ELF-1 (cell line): ENCODE measurements at regions not wholly inside any gene's neighbourhood (a gene's known extent, or its start where the extent isn't known, plus 50 kb on each side); places are given as distances from the start of the nearest gene placed in this dataset.

ENCODE experiments used
- DNase-seq: peaks from one replicate; pipeline ENCODE4 v3.0.0-alpha.2; 2016; ENCODE audit warnings: low read depth, low spot score

- no peak for DNase-seq
Measured at GRCh38 chr6:33923857-33924514, 120.2 kb upstream of the MLN start.

- DNase-seq: no peak
Measured at GRCh38 chr6:33921745-33922144, 117.9 kb upstream of the MLN start.

- DNase-seq: no peak
Measured at GRCh38 chr6:33918175-33918695, 114.4 kb upstream of the MLN start.

- DNase-seq: no peak
Measured at GRCh38 chr6:33915134-33915533, 111.3 kb upstream of the MLN start.

- no peak for DNase-seq
Measured at GRCh38 chr6:33914645-33915044, 110.8 kb upstream of the MLN start.

GRCh38 chr6:33912195-33912594 lies 108.4 kb upstream of the MLN start:
- no peak for DNase-seq

- no peak for DNase-seq
Measured at GRCh38 chr6:33911488-33911887, 107.7 kb upstream of the MLN start.

- DNase-seq: no peak
Measured at GRCh38 chr6:33910594-33910993, 106.8 kb upstream of the MLN start.

GRCh38 chr6:33909737-33910136 lies 105.9 kb upstream of the MLN start:
- no peak for DNase-seq

GRCh38 chr6:33908025-33908424 lies 104.2 kb upstream of the MLN start:
- no peak for DNase-seq

- DNase-seq: no peak
Measured at GRCh38 chr6:33907227-33907626, 103.4 kb upstream of the MLN start.

- DNase-seq: no peak
Measured at GRCh38 chr6:33906439-33906838, 102.6 kb upstream of the MLN start.

- no peak for DNase-seq
Measured at GRCh38 chr6:33905071-33905609, 101.3 kb upstream of the MLN start.

- DNase-seq: no peak
Measured at GRCh38 chr6:33904747-33905065, 100.9 kb upstream of the MLN start.

- DNase-seq: peak; percentile 59
Measured at GRCh38 chr6:33904050-33904746, 100.4 kb upstream of the MLN start.

- peak; percentile 29 for DNase-seq
Measured at GRCh38 chr6:33903579-33903978, 99.8 kb upstream of the MLN start.

- no peak for DNase-seq
Measured at GRCh38 chr6:33902457-33902853, 98.7 kb upstream of the MLN start.

GRCh38 chr6:33901822-33902456 lies 98.1 kb upstream of the MLN start:
- DNase-seq: no peak

GRCh38 chr6:33898771-33899170 lies 95.0 kb upstream of the MLN start:
- DNase-seq: no peak

- DNase-seq: no peak
Measured at GRCh38 chr6:33897189-33897780, 93.5 kb upstream of the MLN start.

- DNase-seq: no peak
Measured at GRCh38 chr6:33896391-33897188, 92.8 kb upstream of the MLN start.
